GM18858 (cell line): ENCODE measurements at regions not wholly inside any gene's neighbourhood (a gene's known extent, or its start where the extent isn't known, plus 50 kb on each side); places are given as distances from the start of the nearest gene placed in this dataset.

Experiments
- ATAC-seq: cut with Tn5 transposase; IDR thresholded peaks from one replicate; pipeline ENCODE4 v1.9.1; 2021; ENCODE audit not compliant: unreplicated experiment

- ATAC-seq, result no peak
Measured at GRCh38 chr2:224211791-224212190, 172.7 kb upstream of the SERPINE2 start.

- ATAC-seq, result no peak
Measured at GRCh38 chr2:224211181-224211480, 172.0 kb upstream of the SERPINE2 start.

- no peak for ATAC-seq
Measured at GRCh38 chr2:224210286-224211180, 171.4 kb upstream of the SERPINE2 start.

DNA sequence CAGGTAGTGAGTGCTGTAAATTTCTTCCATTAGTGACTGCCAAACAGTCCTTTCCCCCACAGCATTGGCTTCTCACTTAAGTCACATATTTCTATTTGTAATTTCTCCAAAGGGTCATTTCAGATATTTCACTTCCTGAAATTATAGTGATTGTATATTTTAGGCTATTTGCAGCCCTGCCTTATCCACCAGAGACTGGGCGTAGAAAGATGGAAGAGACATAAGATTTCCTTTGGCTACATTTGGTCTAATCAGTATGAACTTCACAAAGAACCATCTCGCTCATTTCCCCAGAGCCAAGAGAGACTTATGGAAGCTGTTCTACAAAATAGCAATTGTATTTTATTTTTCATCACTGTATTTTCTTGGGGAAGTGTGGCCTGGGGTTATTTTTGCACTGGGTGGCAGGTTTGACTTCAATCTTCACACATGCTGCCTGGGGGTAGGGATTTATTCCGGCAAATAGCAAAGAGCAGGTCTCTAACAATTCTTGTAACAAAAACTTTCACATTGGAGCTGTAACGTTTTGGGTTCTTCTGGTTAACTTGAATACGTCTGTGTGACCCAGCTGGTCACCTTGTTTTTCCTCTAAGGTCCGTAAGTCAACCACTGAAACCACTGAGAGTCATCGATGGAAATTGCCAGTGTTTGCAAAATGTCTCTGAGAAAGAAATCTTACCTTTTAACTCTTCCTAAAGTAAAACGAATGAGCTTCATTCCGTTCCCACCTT is 170.6 kb upstream of the SERPINE2 start:
- no peak for ATAC-seq

DNA sequence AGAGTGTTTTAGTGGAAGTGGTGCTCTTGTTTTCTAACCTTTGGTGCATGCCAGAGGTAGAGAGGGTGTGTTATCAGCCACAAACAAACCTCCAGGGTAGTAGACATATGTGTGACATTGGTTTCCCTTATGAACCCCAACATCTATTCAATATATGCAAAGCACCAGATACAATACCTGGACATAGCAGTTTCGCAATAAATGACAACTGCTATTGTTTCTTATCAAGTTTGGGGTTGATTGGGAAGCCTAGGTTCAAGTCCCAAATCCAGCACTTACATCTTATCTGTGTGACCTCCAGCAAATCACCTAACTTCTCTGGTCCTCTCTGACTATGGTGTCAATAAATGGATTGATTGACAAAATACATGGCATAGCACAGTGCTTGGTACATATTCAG is 169.4 kb upstream of the SERPINE2 start:
- no peak for ATAC-seq

GRCh38 chr2:224208007-224208406 is 168.9 kb upstream of the SERPINE2 start:
- no peak for ATAC-seq

DNA sequence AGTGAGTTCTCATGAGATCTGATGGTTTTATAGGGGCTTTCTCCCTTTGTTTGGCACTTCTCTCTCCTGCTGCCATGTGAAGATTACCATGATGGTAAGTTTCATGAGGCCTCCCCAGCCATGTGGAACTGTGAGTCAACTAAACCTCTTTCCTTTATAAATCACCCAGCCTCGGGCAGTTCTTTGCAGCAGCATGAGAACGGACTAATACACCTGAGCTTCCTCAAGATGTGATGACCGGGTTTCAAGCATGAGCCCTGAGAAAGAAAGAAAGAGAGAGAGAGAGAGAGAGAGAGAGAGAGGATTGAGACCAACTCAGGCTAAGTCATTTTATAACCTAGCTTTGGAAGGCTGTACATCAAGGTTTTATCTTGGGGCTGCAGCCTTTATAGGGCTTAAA is 167.7 kb upstream of the SERPINE2 start:
- no peak for ATAC-seq

DNA sequence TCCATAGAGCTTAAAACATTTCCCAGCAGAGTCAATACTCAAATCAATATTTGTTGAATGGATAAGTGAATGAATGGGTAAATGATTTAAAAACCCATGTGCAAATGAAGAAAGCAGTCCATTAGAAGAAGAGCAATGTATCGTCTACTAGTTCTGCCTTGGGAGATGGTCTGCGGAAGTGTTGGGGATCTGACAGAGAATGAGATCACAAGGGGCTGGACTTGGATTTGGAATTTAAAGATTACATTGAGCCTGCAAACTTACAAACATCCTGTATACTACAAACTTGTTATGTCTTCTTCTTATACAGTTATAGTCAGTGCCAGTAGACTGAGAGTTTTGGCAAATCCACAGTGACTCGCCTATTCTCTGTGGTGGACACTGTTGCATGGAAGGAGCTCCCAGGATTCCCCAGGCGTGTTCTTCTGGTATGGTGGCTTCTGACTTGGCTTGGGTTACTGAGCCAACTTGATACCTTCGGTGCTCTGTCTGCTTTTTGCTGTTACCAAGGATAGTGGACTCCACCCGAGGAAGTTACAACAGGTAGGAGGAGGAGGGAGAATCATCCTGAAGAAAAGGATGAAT is 163.3 kb upstream of the SERPINE2 start:
- no peak for ATAC-seq

GRCh38 chr2:224198436-224198835 is 159.3 kb upstream of the SERPINE2 start:
- no peak for ATAC-seq

- no peak for ATAC-seq
Measured at GRCh38 chr2:224196810-224197209, 157.7 kb upstream of the SERPINE2 start.

GRCh38 chr2:224195925-224196571 is 157.0 kb upstream of the SERPINE2 start:
- no peak for ATAC-seq

DNA sequence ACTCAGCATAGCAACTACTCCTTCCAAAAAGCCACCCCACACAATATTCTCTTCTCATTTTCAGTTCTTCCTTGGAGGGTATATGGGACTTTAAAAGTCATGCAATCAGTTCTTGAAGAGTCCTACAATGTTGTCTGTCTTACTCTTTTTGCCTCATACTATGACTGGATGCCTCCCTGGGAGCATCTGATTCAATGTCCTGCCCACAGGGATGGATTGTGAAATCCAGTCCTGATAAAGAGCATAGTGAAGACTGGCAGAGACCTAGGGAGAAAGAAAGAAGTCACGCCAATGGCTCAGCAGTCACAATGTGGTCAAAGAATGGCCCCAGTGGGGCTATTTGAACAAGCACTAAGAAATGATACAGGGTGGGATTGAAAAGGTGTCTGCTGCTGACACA is 155.1 kb upstream of the SERPINE2 start:
- ATAC-seq, result no peak

GRCh38 chr2:224191465-224191864 is 152.4 kb upstream of the SERPINE2 start:
- ATAC-seq, result no peak

DNA sequence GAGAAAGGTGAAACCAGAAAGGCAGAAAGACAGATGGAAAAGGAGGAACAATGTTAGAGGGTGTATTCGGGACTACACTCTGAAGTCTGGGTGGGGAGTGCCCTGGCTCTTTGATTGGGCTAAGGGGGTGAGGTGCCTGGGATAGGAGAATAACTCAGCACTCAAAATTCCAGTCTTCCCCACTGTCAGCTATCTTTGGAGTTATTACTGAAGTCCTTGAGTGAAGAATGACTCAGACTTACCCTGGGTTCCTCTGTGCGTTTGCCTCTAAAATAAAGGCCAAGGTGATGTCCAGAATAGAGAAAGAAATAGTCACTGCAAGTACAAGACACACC is 151.8 kb upstream of the SERPINE2 start:
- ATAC-seq, result no peak

- ATAC-seq, result no peak
Measured at GRCh38 chr2:224190234-224190935, 151.3 kb upstream of the SERPINE2 start.

- ATAC-seq, result no peak
Measured at GRCh38 chr2:224187220-224187619, 148.1 kb upstream of the SERPINE2 start.

GRCh38 chr2:224185023-224185601 is 146.0 kb upstream of the SERPINE2 start:
- no peak for ATAC-seq

- ATAC-seq, result no peak
Measured at GRCh38 chr2:224183086-224183485, 144.0 kb upstream of the SERPINE2 start.

GRCh38 chr2:224182498-224182897 is 143.4 kb upstream of the SERPINE2 start:
- ATAC-seq, result no peak

DNA sequence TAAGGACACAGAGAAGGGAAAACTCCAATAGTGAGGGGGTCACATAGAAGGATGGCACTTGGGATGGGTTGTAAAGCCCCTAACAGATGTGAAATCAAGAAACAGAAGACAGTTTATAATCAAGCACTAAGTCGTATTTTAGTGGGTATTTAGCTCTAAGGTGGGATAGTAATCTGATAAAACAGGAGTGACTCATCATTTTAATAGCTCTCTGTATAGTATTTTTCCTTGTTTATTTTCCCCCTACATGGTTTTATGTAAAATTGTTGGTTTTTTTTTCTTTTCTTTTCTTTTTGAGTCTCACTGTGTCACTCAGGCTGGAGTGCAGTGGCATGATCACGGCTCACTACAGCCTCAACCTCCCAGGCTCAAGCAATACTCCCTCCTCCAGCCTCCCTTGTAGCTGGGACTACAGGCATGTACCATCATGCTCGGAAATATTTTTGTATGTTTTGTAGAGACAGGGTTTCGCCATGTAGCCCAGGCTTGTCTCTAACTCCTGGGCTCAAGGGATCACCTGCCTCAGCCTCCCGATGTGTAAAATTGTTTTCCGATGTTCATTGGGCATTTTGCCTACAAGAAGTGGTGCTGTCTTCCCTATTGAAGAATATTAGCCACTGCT is 142.6 kb upstream of the SERPINE2 start:
- ATAC-seq, result no peak
